ENCODE measurements at regions not wholly inside any gene's neighbourhood (a gene's known extent, or its start where the extent isn't known, plus 50 kb on each side); places are given as distances from the start of the nearest gene placed in this dataset.

- no peak for DNase-seq
Measured at GRCh38 chr6:79864421-79864820, 82.9 kb downstream of the ELOVL4 start.

GRCh38 chr6:79864001-79864400 lies 83.4 kb downstream of the ELOVL4 start:
- DNase-seq, result peak; percentile 11

GRCh38 chr6:79863566-79863965 lies 83.8 kb downstream of the ELOVL4 start:
- no peak for DNase-seq

GRCh38 chr6:79862711-79863110 lies 84.6 kb downstream of the ELOVL4 start:
- no peak for DNase-seq

GRCh38 chr6:79862126-79862525 lies 85.2 kb downstream of the ELOVL4 start:
- no peak for DNase-seq

- no peak for DNase-seq
Measured at GRCh38 chr6:79861023-79861422, 86.3 kb downstream of the ELOVL4 start.

GRCh38 chr6:79847426-79847825 lies 99.9 kb downstream of the ELOVL4 start:
- DNase-seq, result no peak

GRCh38 chr6:79842376-79843040 lies 104.8 kb downstream of the ELOVL4 start:
- DNase-seq, result no peak

- DNase-seq, result no peak
Measured at GRCh38 chr6:79841577-79842375, 105.6 kb downstream of the ELOVL4 start.

- no peak for DNase-seq
Measured at GRCh38 chr6:79838851-79839250, 108.5 kb downstream of the ELOVL4 start.

- no peak for DNase-seq
Measured at GRCh38 chr6:79833964-79834284, 113.4 kb downstream of the ELOVL4 start.

GRCh38 chr6:79833264-79833963 lies 113.9 kb downstream of the ELOVL4 start:
- no peak for DNase-seq

GRCh38 chr6:79832723-79833122 lies 114.6 kb downstream of the ELOVL4 start:
- DNase-seq, result no peak

GRCh38 chr6:79824202-79824601 lies 123.2 kb downstream of the ELOVL4 start:
- DNase-seq, result no peak

- no peak for DNase-seq
Measured at GRCh38 chr6:79821859-79822258, 125.5 kb downstream of the ELOVL4 start.

GRCh38 chr6:79818471-79818870 lies 128.9 kb downstream of the ELOVL4 start:
- DNase-seq, result no peak

GRCh38 chr6:79814940-79815339 lies 132.4 kb downstream of the ELOVL4 start:
- DNase-seq, result no peak

GRCh38 chr6:79813854-79814709 lies 133.3 kb downstream of the ELOVL4 start:
- peak; percentile 14 for DNase-seq

GRCh38 chr6:79813143-79813850 lies 134.1 kb downstream of the ELOVL4 start:
- no peak for DNase-seq

- DNase-seq, result no peak
Measured at GRCh38 chr6:79812195-79812594, 135.2 kb downstream of the ELOVL4 start.

- peak; percentile 49 for DNase-seq
Measured at GRCh38 chr6:79810871-79811270, 136.5 kb downstream of the ELOVL4 start.

GRCh38 chr6:79810185-79810705 lies 137.1 kb downstream of the ELOVL4 start:
- peak; percentile 99 for DNase-seq

All from NCI-H1417 treated with DMSO at 0.1 percent for 48 hours (cell line).